ENCODE measurements at regions not wholly inside any gene's neighbourhood (a gene's known extent, or its start where the extent isn't known, plus 50 kb on each side); places are given as distances from the start of the nearest gene placed in this dataset.

DNA sequence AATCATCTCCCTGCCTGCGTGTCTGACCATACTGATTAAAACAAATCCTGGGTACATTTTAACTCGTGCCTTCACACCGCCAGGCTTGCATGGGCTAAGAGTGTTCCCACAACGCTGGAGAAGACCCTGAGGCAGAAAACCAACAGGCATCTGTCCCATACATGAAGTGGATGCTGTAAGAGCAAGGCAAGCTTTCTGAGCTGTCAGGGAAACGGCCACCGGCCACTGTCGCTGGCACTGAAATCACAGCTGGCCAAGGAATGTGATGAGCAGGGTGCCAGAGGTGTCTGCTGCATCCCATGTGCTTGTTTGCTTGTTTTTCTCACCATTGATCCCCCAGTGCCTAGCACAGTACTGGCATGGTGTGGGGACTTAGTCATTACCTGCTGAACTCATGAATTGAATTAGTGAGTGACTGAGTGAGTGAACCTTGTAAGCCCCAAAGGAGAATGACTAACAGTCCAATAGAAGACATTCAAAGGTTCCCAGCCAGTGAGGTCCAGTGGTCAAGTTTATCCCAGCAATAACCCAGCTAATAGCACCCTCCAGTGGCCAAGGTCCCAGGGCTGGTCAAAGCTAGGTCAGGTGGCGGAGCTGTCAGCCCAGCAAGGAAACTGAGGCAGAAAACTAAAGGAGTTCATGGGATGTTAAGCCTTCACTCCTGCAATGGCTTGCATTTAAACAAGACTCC is 92.7 kb upstream of the CDH5 start:
- Histone ChIP-seq H3K14ac (ENCODE audit: insufficient read length) (no peak overlapping the region), H4K20me1 (replicated peaks in 1 of 2; ENCODE audit: control insufficient read depth in 1 of 2, insufficient read depth in 2 of 2, low read length in 2 of 2) (no peaks in the 10 kb centered on the region), H4K5ac (ENCODE audit: insufficient read length, low read depth, low read length) (no peak overlapping the region), H4K91ac (replicated peaks; ENCODE audit: insufficient read length, low read length) (no peak overlapping the region), H3K79me1 (ENCODE audit: low read depth, low read length) (no peaks in the 10 kb centered on the region), H3K56ac (replicated peaks; ENCODE audit: insufficient read length, low read depth, low read length) (no peak overlapping the region), H3K27ac (ENCODE audit: low read depth, low read length) (no peak overlapping the region), H3K4me2 (ENCODE audit: insufficient read depth in 1 of 2, low read depth in 2 of 2, low read length in 2 of 2) (no peak overlapping the region), H2BK20ac (ENCODE audit: low read length) (no peak overlapping the region), H3K23ac (ENCODE audit: insufficient read length) (no peak overlapping the region), H2AFZ (ENCODE audit: low read length) (no peak overlapping the region), H3K79me2 (ENCODE audit: control insufficient read depth in 1 of 2, insufficient read depth in 2 of 2, low read length in 2 of 2) (no peaks in the 10 kb centered on the region), H3K4ac (replicated peaks; ENCODE audit: insufficient read length, low read depth, low read length) (no peak overlapping the region), H4K8ac (ENCODE audit: extremely low read depth, insufficient read depth, low read length) (no peak overlapping the region), H3K36me3 (ENCODE audit: control insufficient read depth in 2 of 4, insufficient read depth in 4 of 4, low read length in 3 of 4) (no peaks in the 10 kb centered on the region), H3K9me3 (ENCODE audit: insufficient read depth in 2 of 2, low read depth in 1 of 2, low read length in 1 of 2) (no peaks in the 10 kb centered on the region), H3K18ac (ENCODE audit: extremely low read depth, low read length) (no peak overlapping the region), H3K9ac (replicated peaks in 1 of 4; ENCODE audit: extremely low read depth in 1 of 4, low read depth in 3 of 4, low read length in 3 of 4) (no peak overlapping the region), H3K27me3 (replicated peaks in 1 of 4; ENCODE audit: control insufficient read depth in 3 of 4, extremely low read depth in 1 of 4, insufficient read depth in 3 of 4, low read length in 3 of 4) (peaks cover 0 to 7% (median 3%) of the 10 kb centered on the region in 4 experiments; a peak in 4 of 7 replicates), H3K4me1 (replicated peaks in 1 of 4; ENCODE audit: control insufficient read depth in 3 of 4, insufficient read depth in 4 of 4, low read length in 3 of 4) (peaks cover 0 to 9% (median 4%) of the 10 kb centered on the region in 4 experiments; a peak in 4 of 7 replicates), H2BK15ac (ENCODE audit: low read length) (no peak overlapping the region; the same call in 1 of the 2 replicates), H2BK12ac (ENCODE audit: low read depth, low read length) (no peak overlapping the region), H3K23me2 (ENCODE audit: low read depth, low read length) (no peaks in the 10 kb centered on the region; the same call in 1 of the 2 replicates), H3K4me3 (ENCODE audit: extremely low read depth in 1 of 4, insufficient read depth in 2 of 4, low read depth in 3 of 4, low read length in 4 of 4) (no peak overlapping the region), H2AK5ac (ENCODE audit: low read depth, low read length) (no peak overlapping the region), H2BK120ac (replicated peaks; ENCODE audit: low read depth, low read length) (no peak overlapping the region), H2BK5ac (ENCODE audit: low read depth, low read length) (no peak overlapping the region)
- peak; percentile 42 for FAIRE-seq
- WGBS, 2 experiments (ENCODE audit: extremely low coverage in 1 of 2, insufficient coverage in 1 of 2, insufficient read length in 1 of 2, insufficient replicate concordance in 2 of 2, low coverage in 1 of 2, low lambda C conversion rate in 2 of 2, missing lambda C conversion rate in 1 of 2) = 85% methylated on average over 8 of the region's 8 CpGs; no CpG with 5 or more reads in 1 of the 2 experiments
- peak in 1 of 2 experiments; percentile 61 for DNase-seq (ENCODE audit: low read depth in 1 of 2, low spot score in 2 of 2)
- ChIA-PET CTCF (ENCODE audit: partially characterized antibody) (interaction anchor here (0.6 to 1.3 kb wide), 10 partner anchors 10 to 1801 kb away, joined by 3 to 9 read pairs (median 3); no protein-coding TSS in a partner anchor), POLR2A (ENCODE audit: partially characterized antibody) (no interaction called here)
- no peak for TF ChIP-seq POLR2A (IDR thresholded peaks at IDR 0.05; ENCODE audit: control extremely low read depth in 1 of 2, low read depth in 2 of 2, low read length in 2 of 2)
- TF ChIP-seq, protein P1, sequence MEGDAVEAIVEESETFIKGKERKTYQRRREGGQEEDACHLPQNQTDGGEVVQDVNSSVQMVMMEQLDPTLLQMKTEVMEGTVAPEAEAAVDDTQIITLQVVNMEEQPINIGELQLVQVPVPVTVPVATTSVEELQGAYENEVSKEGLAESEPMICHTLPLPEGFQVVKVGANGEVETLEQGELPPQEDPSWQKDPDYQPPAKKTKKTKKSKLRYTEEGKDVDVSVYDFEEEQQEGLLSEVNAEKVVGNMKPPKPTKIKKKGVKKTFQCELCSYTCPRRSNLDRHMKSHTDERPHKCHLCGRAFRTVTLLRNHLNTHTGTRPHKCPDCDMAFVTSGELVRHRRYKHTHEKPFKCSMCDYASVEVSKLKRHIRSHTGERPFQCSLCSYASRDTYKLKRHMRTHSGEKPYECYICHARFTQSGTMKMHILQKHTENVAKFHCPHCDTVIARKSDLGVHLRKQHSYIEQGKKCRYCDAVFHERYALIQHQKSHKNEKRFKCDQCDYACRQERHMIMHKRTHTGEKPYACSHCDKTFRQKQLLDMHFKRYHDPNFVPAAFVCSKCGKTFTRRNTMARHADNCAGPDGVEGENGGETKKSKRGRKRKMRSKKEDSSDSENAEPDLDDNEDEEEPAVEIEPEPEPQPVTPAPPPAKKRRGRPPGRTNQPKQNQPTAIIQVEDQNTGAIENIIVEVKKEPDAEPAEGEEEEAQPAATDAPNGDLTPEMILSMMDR (IDR thresholded peaks at IDR 0.05; ENCODE audit: control extremely low read depth in 1 of 3, insufficient read depth in 1 of 3, low read depth in 1 of 3, low read length in 3 of 3) = peak; percentile 69 to 77 (median 71)
- TF ChIP-seq RAD21 (IDR thresholded peaks at IDR 0.05 in 1 of 2, conservative IDR thresholded peaks at IDR 0.05 in 1 of 2; ENCODE audit: low read depth in 2 of 2, low read length in 2 of 2) = peak; percentile 76 to 87
- TF ChIP-seq TAF1 (IDR thresholded peaks at IDR 0.05; ENCODE audit: low read depth, low read length) = no peak
- TF ChIP-seq, protein P2, sequence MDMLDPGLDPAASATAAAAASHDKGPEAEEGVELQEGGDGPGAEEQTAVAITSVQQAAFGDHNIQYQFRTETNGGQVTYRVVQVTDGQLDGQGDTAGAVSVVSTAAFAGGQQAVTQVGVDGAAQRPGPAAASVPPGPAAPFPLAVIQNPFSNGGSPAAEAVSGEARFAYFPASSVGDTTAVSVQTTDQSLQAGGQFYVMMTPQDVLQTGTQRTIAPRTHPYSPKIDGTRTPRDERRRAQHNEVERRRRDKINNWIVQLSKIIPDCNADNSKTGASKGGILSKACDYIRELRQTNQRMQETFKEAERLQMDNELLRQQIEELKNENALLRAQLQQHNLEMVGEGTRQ (IDR thresholded peaks at IDR 0.05; ENCODE audit: low read length) = peak; percentile 14; the same call in 1 of the 2 replicates
- TF ChIP-seq, protein P3, sequence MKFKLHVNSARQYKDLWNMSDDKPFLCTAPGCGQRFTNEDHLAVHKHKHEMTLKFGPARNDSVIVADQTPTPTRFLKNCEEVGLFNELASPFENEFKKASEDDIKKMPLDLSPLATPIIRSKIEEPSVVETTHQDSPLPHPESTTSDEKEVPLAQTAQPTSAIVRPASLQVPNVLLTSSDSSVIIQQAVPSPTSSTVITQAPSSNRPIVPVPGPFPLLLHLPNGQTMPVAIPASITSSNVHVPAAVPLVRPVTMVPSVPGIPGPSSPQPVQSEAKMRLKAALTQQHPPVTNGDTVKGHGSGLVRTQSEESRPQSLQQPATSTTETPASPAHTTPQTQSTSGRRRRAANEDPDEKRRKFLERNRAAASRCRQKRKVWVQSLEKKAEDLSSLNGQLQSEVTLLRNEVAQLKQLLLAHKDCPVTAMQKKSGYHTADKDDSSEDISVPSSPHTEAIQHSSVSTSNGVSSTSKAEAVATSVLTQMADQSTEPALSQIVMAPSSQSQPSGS (IDR thresholded peaks at IDR 0.05; ENCODE audit: low read length) = no peak

Measured in H1 (cell line).